Pancreas (tissue), 10 donors: ENCODE measurements at regions not wholly inside any gene's neighbourhood (a gene's known extent, or its start where the extent isn't known, plus 50 kb on each side); places are given as distances from the start of the nearest gene placed in this dataset.

Experiments
- ATAC-seq, 4 donors: fragments of 200-7000 bp; cut with Tn5 transposase; one replicate each; pipeline versions ENCODE4 v1.8.0 to v1.9.1; 2020; ENCODE audit warnings: mild to moderate bottlenecking in 4 of 4, moderate library complexity in 4 of 4
- DNase-seq, 6 donors: peaks; one replicate each; pipeline ENCODE4 v3.0.0-alpha.2; 2020
- FAIRE-seq: peaks from 2 replicates; lab custom pipeline; 2012; peaks lifted over from hg19 to GRCh38; lab: Jason Lieb, UNC
- H3K27ac ChIP-seq, 4 donors: fragments of 200-600 bp; sonication (generic); 1 replicate in 3 of 4; 2 replicates in 1 of 4; pipeline versions ENCODE4 v1.5.0 to v1.8.0; 2020
- H3K27me3 ChIP-seq, 4 donors: fragments of 200-600 bp; one replicate each; pipeline ENCODE4 v1.8.0; 2021
- H3K36me3 ChIP-seq, 3 donors: fragments of 200-600 bp; sonication (generic) in 1 of 3; one replicate each; pipeline versions ENCODE4 v1.5.0 to v1.8.0; 2020 to 2021
- H3K4me1 ChIP-seq, 3 donors: fragments of 200-600 bp; one replicate each; pipeline ENCODE4 v1.8.0; 2021
- H3K4me3 ChIP-seq, 4 donors: fragments of 200-600 bp; sonication (generic) in 2 of 4; one replicate each; pipeline versions ENCODE4 v1.5.0 to v1.8.0; 2020 to 2021
- H3K9me3 ChIP-seq, 4 donors: fragments of 200-600 bp; one replicate each; pipeline ENCODE4 v1.8.0; 2021
- WGBS, 2 donors: extraction: QIAGEN DNeasy Blood & Tissue Kit; methylation state at CpG; one replicate each; pipeline ENCODE4 v1.1.7; 2013; 5-methylcytosine and 5-hydroxymethylcytosine counted together
- intact Hi-C, 3 donors: fragments of 100-400 bp; cut with DNase I; formaldehyde crosslinking; loops; one replicate each; pipeline versions ENCODE4 v1.11.1 to v1.14.2; 2022
- TF ChIP-seq, protein P1 (sequence below), 4 donors: fragments of 200-600 bp; sonication (generic) in 3 of 4; IDR thresholded peaks; one replicate each; pipeline versions ENCODE4 v1.5.0 to v1.8.0; 2021; ENCODE audit warnings: antibody characterized with exemption in 4 of 4
- donor health status: healthy with polysubstance abuse.
- donor health status: DM: no; HTN: no; CAD: no; lungs with moderate emphysema.
- donor health status: DM: no; HTN: no; CAD: no.
- donor health status: control.
- donor health status: control.
- donor health status: Bipolar disorder and iron deficiency.
- donor health status: DM: yes; HTN: yes; CAD: no.
- donor health status: DM: no; HTN: no; CAD: no.
- donor health status: DM: no; HTN: no; CAD: no.
- donor health status: DM: yes; HTN: yes; CAD: no.

DNA sequence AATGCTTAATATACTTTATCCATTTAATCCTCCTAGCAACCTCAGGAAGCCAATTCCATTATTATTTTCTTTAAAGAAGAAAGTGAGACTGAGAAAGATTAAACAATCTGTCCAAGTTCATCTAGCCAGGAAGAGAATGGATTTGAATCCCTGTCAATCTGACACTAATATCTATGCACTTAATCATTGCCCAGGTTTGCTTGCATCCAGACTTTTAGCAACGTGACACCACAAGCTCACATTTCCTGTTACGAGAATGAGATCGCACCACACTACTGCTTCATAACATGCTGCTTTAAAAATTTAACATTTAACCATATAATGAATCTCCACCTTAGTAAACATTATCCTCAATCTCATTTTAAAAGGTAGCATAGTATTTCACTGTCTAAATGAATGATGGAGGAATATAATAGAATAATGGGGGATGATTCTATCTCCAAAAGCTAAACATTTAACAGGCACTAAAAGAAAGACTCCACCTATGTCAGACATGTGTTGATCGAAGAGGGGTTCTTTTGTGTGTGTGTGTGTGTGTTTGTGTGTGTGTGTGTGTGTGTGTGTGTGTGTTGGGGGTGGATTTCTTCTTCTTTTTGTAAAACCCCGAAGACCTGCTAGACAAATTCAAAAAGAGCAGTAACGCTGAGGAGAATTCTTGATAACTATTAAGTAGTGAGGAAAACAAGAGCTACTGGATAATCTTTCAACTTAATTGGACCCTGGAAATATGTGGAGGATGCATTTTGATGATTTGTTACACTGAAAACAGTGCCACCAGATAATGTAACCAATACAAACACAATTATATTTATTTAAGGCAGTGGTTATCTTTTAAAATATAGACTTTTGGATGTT is 138.7 kb upstream of the NR3C1 start:
- intact Hi-C loops: no loop called here
- DNase-seq: no peak
- H3K27me3 ChIP-seq: no peaks in the 10 kb centered on the region
- H3K36me3 ChIP-seq: no peaks in the 10 kb centered on the region
- no peak for ATAC-seq
- 39 to 43% methylated on average over 6 of the region's 6 CpGs for WGBS, 2 donors
- H3K4me3 ChIP-seq: no peak overlapping the region
- no peaks in the 10 kb centered on the region for H3K4me1 ChIP-seq
- H3K9me3 ChIP-seq: no peaks in the 10 kb centered on the region
- no peak overlapping the region for H3K27ac ChIP-seq
- TF ChIP-seq, protein P1, sequence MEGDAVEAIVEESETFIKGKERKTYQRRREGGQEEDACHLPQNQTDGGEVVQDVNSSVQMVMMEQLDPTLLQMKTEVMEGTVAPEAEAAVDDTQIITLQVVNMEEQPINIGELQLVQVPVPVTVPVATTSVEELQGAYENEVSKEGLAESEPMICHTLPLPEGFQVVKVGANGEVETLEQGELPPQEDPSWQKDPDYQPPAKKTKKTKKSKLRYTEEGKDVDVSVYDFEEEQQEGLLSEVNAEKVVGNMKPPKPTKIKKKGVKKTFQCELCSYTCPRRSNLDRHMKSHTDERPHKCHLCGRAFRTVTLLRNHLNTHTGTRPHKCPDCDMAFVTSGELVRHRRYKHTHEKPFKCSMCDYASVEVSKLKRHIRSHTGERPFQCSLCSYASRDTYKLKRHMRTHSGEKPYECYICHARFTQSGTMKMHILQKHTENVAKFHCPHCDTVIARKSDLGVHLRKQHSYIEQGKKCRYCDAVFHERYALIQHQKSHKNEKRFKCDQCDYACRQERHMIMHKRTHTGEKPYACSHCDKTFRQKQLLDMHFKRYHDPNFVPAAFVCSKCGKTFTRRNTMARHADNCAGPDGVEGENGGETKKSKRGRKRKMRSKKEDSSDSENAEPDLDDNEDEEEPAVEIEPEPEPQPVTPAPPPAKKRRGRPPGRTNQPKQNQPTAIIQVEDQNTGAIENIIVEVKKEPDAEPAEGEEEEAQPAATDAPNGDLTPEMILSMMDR (IDR thresholded peaks at IDR 0.05): no peak
- FAIRE-seq: no peak

GRCh38 chr5:143539742-143540141 is 136.3 kb upstream of the NR3C1 start:
- DNase-seq (no peak), FAIRE-seq (no peak), ATAC-seq (no peak)
- Histone ChIP-seq H3K4me3 (no peak overlapping the region), H3K27me3 (no peaks in the 10 kb centered on the region), H3K36me3 (no peaks in the 10 kb centered on the region), H3K9me3 (no peaks in the 10 kb centered on the region), H3K27ac (no peak overlapping the region), H3K4me1 (no peaks in the 10 kb centered on the region)
- TF ChIP-seq, protein P1 (IDR thresholded peaks at IDR 0.05): no peak
- intact Hi-C loops: no loop called here

DNA sequence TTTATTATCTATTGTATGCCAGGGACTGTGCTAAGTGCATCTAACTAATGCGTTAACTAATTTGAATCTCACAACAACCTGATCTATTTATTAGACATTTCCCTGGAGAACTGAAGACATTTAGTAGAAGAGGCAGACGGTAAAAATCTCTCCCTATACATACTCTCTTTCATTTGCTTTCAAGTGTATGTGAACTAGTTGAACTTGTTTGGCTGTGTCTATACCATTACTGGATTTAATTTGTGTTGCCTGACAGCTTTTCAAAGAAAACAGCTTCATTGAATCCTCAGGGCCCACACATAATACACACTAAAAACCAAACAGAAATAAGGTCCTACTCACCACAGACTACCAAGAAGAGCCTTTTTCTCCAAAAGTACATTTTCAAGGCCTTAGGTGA is 133.6 kb upstream of the NR3C1 start:
- Histone ChIP-seq H3K36me3 (no peaks in the 10 kb centered on the region), H3K4me1 (peaks cover 0 to 6% (median 0%) of the 10 kb centered on the region in 3 donors), H3K4me3 (no peak overlapping the region), H3K27ac (no peak overlapping the region), H3K27me3 (no peaks in the 10 kb centered on the region), H3K9me3 (no peaks in the 10 kb centered on the region)
- ATAC-seq (no peak), DNase-seq (no peak), FAIRE-seq (no peak)
- WGBS, 2 donors: 96 to 98% methylated on average over 2 of the region's 2 CpGs
- intact Hi-C loops: no loop called here
- TF ChIP-seq, protein P1 (IDR thresholded peaks at IDR 0.05): no peak

DNA sequence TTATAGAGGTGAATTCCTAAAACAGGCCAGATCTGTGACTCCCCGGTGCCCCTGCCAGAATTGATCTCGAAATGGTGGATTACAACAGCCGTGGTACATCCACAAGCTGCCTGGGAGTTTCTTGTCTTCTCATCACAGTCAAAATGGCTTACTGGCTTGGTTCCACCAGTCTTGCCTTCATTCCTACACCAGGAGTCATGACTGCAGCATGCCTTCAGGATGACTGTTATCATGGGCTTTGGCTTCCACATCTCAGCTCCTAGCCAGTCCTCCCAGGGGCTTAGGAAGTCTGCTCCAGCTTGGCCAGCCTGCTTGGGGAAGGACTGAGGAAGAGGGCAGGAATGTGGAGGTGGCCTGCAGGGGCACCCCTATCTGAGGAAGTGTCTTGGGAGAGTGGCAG is 132.9 kb upstream of the NR3C1 start:
- DNase-seq (peak in 2 of 6 donors; percentile 8 to 16), ATAC-seq (peak in 2 of 4 donors; percentile 55 to 67), FAIRE-seq (no peak)
- Histone ChIP-seq H3K27me3 (no peaks in the 10 kb centered on the region), H3K4me1 (peaks cover 0 to 6% (median 0%) of the 10 kb centered on the region in 3 donors), H3K27ac (no peak overlapping the region), H3K9me3 (no peaks in the 10 kb centered on the region), H3K4me3 (no peak overlapping the region), H3K36me3 (no peaks in the 10 kb centered on the region)
- 75 to 95% methylated on average over 3 of the region's 3 CpGs for WGBS, 2 donors
- TF ChIP-seq, protein P1 (IDR thresholded peaks at IDR 0.05): no peak
- intact Hi-C loops: no loop called here

DNA sequence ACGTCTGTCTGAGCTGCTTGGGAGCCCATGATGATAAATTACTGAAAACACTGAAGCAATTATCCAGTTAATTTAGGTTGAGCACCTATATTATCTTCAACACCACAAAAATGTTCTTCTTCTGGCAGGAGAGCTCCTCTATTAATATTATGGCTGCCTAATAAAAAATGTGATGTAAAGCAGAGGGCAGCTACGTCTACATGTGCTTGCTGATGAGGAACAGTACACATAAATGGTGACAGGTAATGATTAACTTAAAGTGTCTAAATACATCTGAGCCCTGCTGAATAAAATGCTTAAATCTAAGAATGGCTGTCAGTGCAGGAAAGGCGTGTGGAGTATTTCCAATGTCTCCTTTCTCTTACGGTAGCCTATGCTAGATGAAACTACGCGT is 131.3 kb upstream of the NR3C1 start:
- no peak overlapping the region for H3K4me3 ChIP-seq
- H3K9me3 ChIP-seq: no peaks in the 10 kb centered on the region
- no peak for DNase-seq
- ATAC-seq: no peak
- no peak for FAIRE-seq
- peaks cover 0 to 6% (median 0%) of the 10 kb centered on the region in 3 donors for H3K4me1 ChIP-seq
- H3K36me3 ChIP-seq: no peaks in the 10 kb centered on the region
- intact Hi-C loops: no loop called here
- no peaks in the 10 kb centered on the region for H3K27me3 ChIP-seq
- H3K27ac ChIP-seq: no peak overlapping the region
- 71 to 73% methylated on average over 6 of the region's 6 CpGs for WGBS, 2 donors
- TF ChIP-seq, protein P1 (IDR thresholded peaks at IDR 0.05): no peak
